Keratinocyte (primary cell): ENCODE measurements at regions not wholly inside any gene's neighbourhood (a gene's known extent, or its start where the extent isn't known, plus 50 kb on each side); places are given as distances from the start of the nearest gene placed in this dataset.

ENCODE experiments used
- DNase-seq: peaks from one replicate; pipeline ENCODE4 v3.0.0-alpha.2; 2011; ENCODE audit warnings: low read depth, missing footprints, low spot score
- FAIRE-seq: peaks from 2 replicates; lab custom pipeline; 2011; peaks lifted over from hg19 to GRCh38; lab: Jason Lieb, UNC
- H2AFZ ChIP-seq: 2 replicates; pipeline ENCODE4 v1.6.0; 2012; ENCODE audit warnings: low read length, control low read depth, inconsistent platforms; ENCODE audit not compliant: control insufficient read depth
- H3K27ac ChIP-seq: 2 replicates; pipeline ENCODE4 v1.5.1; 2011; ENCODE audit warnings: low read length; ENCODE audit not compliant: control insufficient read depth, insufficient read depth
- H3K27me3 ChIP-seq: 3 replicates; pipeline ENCODE4 v1.6.0; 2011; ENCODE audit warnings: low read length; ENCODE audit not compliant: control insufficient read depth, insufficient read depth; ENCODE audit errors: extremely low read depth
- H3K36me3 ChIP-seq, 2 experiments: 2 replicates in 1 of 2; 3 replicates in 1 of 2; pipeline ENCODE4 v1.5.1; 2011; ENCODE audit warnings: low read length in 2 of 2, mild to moderate bottlenecking in 1 of 2; ENCODE audit not compliant: control insufficient read depth in 2 of 2, insufficient read depth in 2 of 2; ENCODE audit errors: extremely low read depth in 1 of 2
- H3K4me1 ChIP-seq: 3 replicates; pipeline ENCODE4 v1.5.1; 2011; ENCODE audit warnings: low read length; ENCODE audit not compliant: control insufficient read depth, insufficient read depth; ENCODE audit errors: extremely low read depth
- H3K4me2 ChIP-seq: 3 replicates; pipeline ENCODE4 v1.6.0; 2011; ENCODE audit warnings: low read depth, low read length; ENCODE audit not compliant: control insufficient read depth, insufficient read depth; ENCODE audit errors: extremely low read depth
- H3K4me3 ChIP-seq, 3 experiments: fragments of 200-600 bp in 1 of 3; sonication (generic) in 1 of 3; 2 replicates in 2 of 3; 3 replicates in 1 of 3; pipeline ENCODE4 v1.5.1; 2011 to 2016; ENCODE audit warnings: low read length in 3 of 3, mild to moderate bottlenecking in 3 of 3, control low read depth in 2 of 3, inconsistent platforms in 1 of 3, low read depth in 1 of 3, mixed read lengths in 1 of 3, mixed run types in 1 of 3, moderate library complexity in 1 of 3; ENCODE audit not compliant: control insufficient read depth in 2 of 3, insufficient read depth in 2 of 3; ENCODE audit errors: extremely low read depth in 1 of 3
- H3K79me2 ChIP-seq: 2 replicates; pipeline ENCODE4 v1.6.0; 2012; ENCODE audit warnings: low read length; ENCODE audit not compliant: control insufficient read depth, insufficient read depth
- H3K9ac ChIP-seq: 3 replicates; pipeline ENCODE4 v1.6.0; 2011; ENCODE audit warnings: low read length; ENCODE audit not compliant: control insufficient read depth, insufficient read depth; ENCODE audit errors: extremely low read depth
- H3K9me1 ChIP-seq: 3 replicates; pipeline ENCODE4 v1.6.0; 2011; ENCODE audit warnings: low read length; ENCODE audit not compliant: control insufficient read depth, insufficient read depth; ENCODE audit errors: extremely low read depth
- H3K9me3 ChIP-seq: 2 replicates; pipeline ENCODE4 v1.5.1; 2012; ENCODE audit warnings: low read depth, low read length; ENCODE audit not compliant: control insufficient read depth
- H4K20me1 ChIP-seq: 3 replicates; pipeline ENCODE4 v1.6.0; 2011; ENCODE audit warnings: low read length; ENCODE audit not compliant: control insufficient read depth, insufficient read depth; ENCODE audit errors: extremely low read depth
- EZH2 ChIP-seq: IDR thresholded peaks from one replicate; pipeline ENCODE4 v1.6.1; 2012; ENCODE audit warnings: inconsistent platforms, mild to moderate bottlenecking, low read length, moderate library complexity
- dilution Hi-C: fragments of 300-500 bp; cut with MboI; formaldehyde crosslinking; loops from one replicate; pipeline ENCODE4 v1.7.0; 2020; ENCODE audit warnings: low sequenced_read_pairs; ENCODE audit not compliant: extremely low pct_ligation_motif_present
- TF ChIP-seq, protein P1 (sequence below), 3 experiments: IDR thresholded peaks in 1 of 3; conservative IDR thresholded peaks in 1 of 3; optimal IDR thresholded peaks in 1 of 3; 2 replicates in 2 of 3; 3 replicates in 1 of 3; pipeline versions ENCODE3 to v1.5.1; 2011; ENCODE audit warnings: low read length in 3 of 3, mild to moderate bottlenecking in 3 of 3, moderate library complexity in 2 of 3, control low read depth in 1 of 3, inconsistent platforms in 1 of 3; ENCODE audit not compliant: insufficient read depth in 2 of 3; ENCODE audit errors: extremely low read depth in 1 of 3

DNA sequence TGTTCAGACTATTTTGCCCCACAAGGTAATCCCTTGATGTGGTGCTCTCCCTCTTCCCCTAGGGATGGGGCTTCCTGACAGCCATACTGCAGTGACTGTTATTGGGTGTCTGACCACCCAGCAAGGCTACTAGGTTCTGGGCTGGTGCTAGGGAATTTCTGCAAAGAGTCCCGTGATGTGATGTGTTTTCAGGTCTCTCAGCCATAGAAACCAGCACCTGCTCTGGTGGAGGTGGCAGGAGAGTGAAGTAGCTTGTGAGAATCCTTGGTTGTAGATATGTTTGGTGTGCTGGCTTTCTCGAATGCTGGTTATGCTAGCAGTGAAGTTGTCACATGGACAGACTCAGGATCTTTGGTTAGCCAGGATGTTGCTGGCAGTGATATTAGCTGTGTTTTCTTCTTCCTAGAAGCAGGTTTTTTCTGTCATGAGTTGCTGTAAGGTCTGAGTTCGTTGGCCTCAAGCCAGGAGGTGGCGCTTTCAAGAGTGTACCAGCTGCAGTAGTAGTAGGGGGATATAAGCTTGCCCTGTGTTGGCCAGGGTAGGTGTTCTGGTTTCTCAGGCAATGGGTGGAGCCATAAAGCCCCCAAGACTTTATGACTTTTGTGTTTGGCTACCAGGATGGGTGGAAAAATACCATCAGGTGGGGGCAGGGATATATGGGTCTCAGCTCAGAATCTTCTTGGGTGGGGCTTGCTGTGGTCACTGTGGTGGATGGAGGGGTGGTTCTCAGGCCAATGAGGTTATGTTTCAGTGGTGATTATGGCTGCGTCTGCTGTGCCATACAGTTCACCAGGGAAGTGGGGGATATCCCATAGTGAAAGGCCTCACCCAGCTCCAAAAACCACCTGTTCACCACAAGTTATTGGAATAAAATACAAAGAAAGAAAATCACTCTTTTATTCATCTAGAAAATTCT is 1112.3 kb downstream of the KCNT2 start:
- dilution Hi-C loops, result no loop called here
- Histone ChIP-seq H3K9me3 (no peaks in the 10 kb centered on the region), H3K27me3 (no peaks in the 10 kb centered on the region), H3K9me1 (no peaks in the 10 kb centered on the region), H3K4me1 (no peaks in the 10 kb centered on the region), H3K4me3 (no peak overlapping the region), H2AFZ (no peak overlapping the region), H3K36me3 (no peaks in the 10 kb centered on the region), H3K79me2 (no peaks in the 10 kb centered on the region), H3K4me2 (no peak overlapping the region), H3K27ac (no peak overlapping the region), H3K9ac (no peak overlapping the region), H4K20me1 (no peaks in the 10 kb centered on the region)
- FAIRE-seq (no peak), DNase-seq (no peak)
- TF ChIP-seq EZH2, result no peak
- TF ChIP-seq, protein P1, sequence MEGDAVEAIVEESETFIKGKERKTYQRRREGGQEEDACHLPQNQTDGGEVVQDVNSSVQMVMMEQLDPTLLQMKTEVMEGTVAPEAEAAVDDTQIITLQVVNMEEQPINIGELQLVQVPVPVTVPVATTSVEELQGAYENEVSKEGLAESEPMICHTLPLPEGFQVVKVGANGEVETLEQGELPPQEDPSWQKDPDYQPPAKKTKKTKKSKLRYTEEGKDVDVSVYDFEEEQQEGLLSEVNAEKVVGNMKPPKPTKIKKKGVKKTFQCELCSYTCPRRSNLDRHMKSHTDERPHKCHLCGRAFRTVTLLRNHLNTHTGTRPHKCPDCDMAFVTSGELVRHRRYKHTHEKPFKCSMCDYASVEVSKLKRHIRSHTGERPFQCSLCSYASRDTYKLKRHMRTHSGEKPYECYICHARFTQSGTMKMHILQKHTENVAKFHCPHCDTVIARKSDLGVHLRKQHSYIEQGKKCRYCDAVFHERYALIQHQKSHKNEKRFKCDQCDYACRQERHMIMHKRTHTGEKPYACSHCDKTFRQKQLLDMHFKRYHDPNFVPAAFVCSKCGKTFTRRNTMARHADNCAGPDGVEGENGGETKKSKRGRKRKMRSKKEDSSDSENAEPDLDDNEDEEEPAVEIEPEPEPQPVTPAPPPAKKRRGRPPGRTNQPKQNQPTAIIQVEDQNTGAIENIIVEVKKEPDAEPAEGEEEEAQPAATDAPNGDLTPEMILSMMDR (optimal IDR thresholded peaks at IDR 0.05 in 1 of 3, IDR thresholded peaks at IDR 0.05 in 1 of 3, conservative IDR thresholded peaks at IDR 0.05 in 1 of 3; ENCODE audit: extremely low read depth in 1 of 3, insufficient read depth in 2 of 3, low read length in 3 of 3), result no peak

- no peak overlapping the region for H2AFZ ChIP-seq
- H4K20me1 ChIP-seq, result no peaks in the 10 kb centered on the region
- H3K27me3 ChIP-seq, result no peaks in the 10 kb centered on the region
- H3K79me2 ChIP-seq, result no peaks in the 10 kb centered on the region
- H3K27ac ChIP-seq, result no peak overlapping the region
- no peak for DNase-seq
- dilution Hi-C loops, result no loop called here
- TF ChIP-seq, protein P1 (optimal IDR thresholded peaks at IDR 0.05 in 1 of 3, IDR thresholded peaks at IDR 0.05 in 1 of 3, conservative IDR thresholded peaks at IDR 0.05 in 1 of 3; ENCODE audit: extremely low read depth in 1 of 3, insufficient read depth in 2 of 3, low read length in 3 of 3), result no peak
- no peak for TF ChIP-seq EZH2
- H3K9ac ChIP-seq, result no peak overlapping the region
- no peak overlapping the region for H3K4me3 ChIP-seq
- H3K9me3 ChIP-seq, result no peaks in the 10 kb centered on the region
- H3K4me2 ChIP-seq, result no peak overlapping the region
- H3K36me3 ChIP-seq, result no peaks in the 10 kb centered on the region
- no peak for FAIRE-seq
- no peaks in the 10 kb centered on the region for H3K9me1 ChIP-seq
- no peaks in the 10 kb centered on the region for H3K4me1 ChIP-seq
Measured at GRCh38 chr1:195482137-195482536, 1126.1 kb downstream of the KCNT2 start.
